GM23338 (cell line): ENCODE measurements at regions not wholly inside any gene's neighbourhood (a gene's known extent, or its start where the extent isn't known, plus 50 kb on each side); places are given as distances from the start of the nearest gene placed in this dataset.

Experiments used
- CREB1 ChIP-seq: fragments of 250-450 bp; sonication (Bioruptor Pico); IDR thresholded peaks from 2 replicates; pipeline ENCODE4 v1.5.0; 2020; ENCODE audit warnings: low read depth, mild to moderate bottlenecking, moderate library complexity
- CTCF ChIP-seq, 2 experiments: fragments of 200-600 bp in 1 of 2; sonication (generic) in 1 of 2; conservative IDR thresholded peaks; 2 replicates each; pipeline versions ENCODE4 v1.5.1 to v1.6.1; 2016 to 2017; ENCODE audit warnings: antibody characterized with exemption in 2 of 2, low read depth in 2 of 2, mild to moderate bottlenecking in 2 of 2, moderate library complexity in 1 of 2
- ETS1 ChIP-seq: IDR thresholded peaks from 2 replicates; pipeline ENCODE4 v1.6.1; 2016; ENCODE audit warnings: antibody characterized with exemption
- EZH2 ChIP-seq: fragments of 200-600 bp; sonication (generic); IDR thresholded peaks from one replicate; pipeline ENCODE4 v1.8.0; 2017; ENCODE audit warnings: antibody characterized with exemption, mild to moderate bottlenecking, low read depth; ENCODE audit not compliant: unreplicated experiment
- EZH2phosphoT487 ChIP-seq: fragments of 200-600 bp; sonication (generic); IDR thresholded peaks from one replicate; pipeline ENCODE4 v1.8.1; 2018; ENCODE audit warnings: antibody characterized with exemption; ENCODE audit not compliant: unreplicated experiment
- POLR2AphosphoS5 ChIP-seq: IDR thresholded peaks from 2 replicates; pipeline ENCODE4 v1.6.1; 2016; ENCODE audit warnings: antibody characterized with exemption, low read depth
- REST ChIP-seq: IDR thresholded peaks from one replicate; pipeline ENCODE4 v1.6.1; 2018; ENCODE audit warnings: antibody characterized with exemption; ENCODE audit not compliant: unreplicated experiment
- STAT1 ChIP-seq: IDR thresholded peaks from one replicate; pipeline ENCODE4 v1.6.1; 2016; ENCODE audit warnings: antibody characterized with exemption; ENCODE audit not compliant: unreplicated experiment
- ZNF331 ChIP-seq: fragments of 250-450 bp; sonication (Bioruptor Pico); IDR thresholded peaks from 2 replicates; pipeline ENCODE4 v1.5.0; 2020; ENCODE audit warnings: low read depth, mild to moderate bottlenecking, moderate library complexity

- TF ChIP-seq CTCF (conservative IDR thresholded peaks at IDR 0.05; ENCODE audit: low read depth in 2 of 2), result no peak
- no peak for TF ChIP-seq EZH2
- no peak for TF ChIP-seq REST
- no peak for TF ChIP-seq POLR2AphosphoS5
- no peak for TF ChIP-seq CREB1 (CRISPR knock-in tag)
- no peak for TF ChIP-seq EZH2phosphoT487
- no peak for TF ChIP-seq ZNF331 (CRISPR knock-in tag)
- TF ChIP-seq ETS1, result no peak
- TF ChIP-seq STAT1, result no peak
These were observed 199.8 kb upstream of the NOCT start for GRCh38 chr4:138815811-138816210.
